OCI-LY1 (cell line): ENCODE measurements at regions not wholly inside any gene's neighbourhood (a gene's known extent, or its start where the extent isn't known, plus 50 kb on each side); places are given as distances from the start of the nearest gene placed in this dataset.

ENCODE experiments used
- H2AFZ ChIP-seq: fragments of 200-600 bp; sonication (generic), shearing (Covaris generic); 2 replicates; pipeline ENCODE4 v1.6.0; 2014; ENCODE audit warnings: antibody characterized with exemption, mild to moderate bottlenecking, low read length
- H3F3A ChIP-seq: fragments of 200-600 bp; sonication (generic), shearing (Covaris generic); 2 replicates; pipeline ENCODE4 v1.6.0; 2014; ENCODE audit warnings: mild to moderate bottlenecking, antibody characterized with exemption, low read length, moderate library complexity; ENCODE audit not compliant: insufficient read depth
- H3K27ac ChIP-seq: fragments of 200-600 bp; sonication (generic); 2 replicates; pipeline ENCODE4 v1.5.1; 2014; ENCODE audit warnings: low read length, mixed run types, mild to moderate bottlenecking, low read depth; ENCODE audit not compliant: poor library complexity, severe bottlenecking
- H3K27me3 ChIP-seq: fragments of 200-600 bp; sonication (generic); 2 replicates; pipeline ENCODE4 v1.6.0; 2014; ENCODE audit warnings: antibody characterized with exemption, mild to moderate bottlenecking, low read length, moderate library complexity; ENCODE audit not compliant: insufficient read depth
- H3K36me3 ChIP-seq: fragments of 200-600 bp; sonication (generic); 2 replicates; pipeline ENCODE4 v1.6.1; 2014; ENCODE audit warnings: mild to moderate bottlenecking, antibody characterized with exemption, low read length, moderate library complexity, mixed read lengths; ENCODE audit not compliant: insufficient read depth
- H3K4me1 ChIP-seq: fragments of 200-600 bp; sonication (generic); 2 replicates; pipeline ENCODE4 v1.5.1; 2014; ENCODE audit warnings: mild to moderate bottlenecking, low read length, moderate library complexity; ENCODE audit not compliant: insufficient read depth, severe bottlenecking
- H3K4me2 ChIP-seq: fragments of 200-600 bp; sonication (generic), shearing (Covaris generic); 2 replicates; pipeline ENCODE4 v1.6.1; 2014; ENCODE audit warnings: low read length
- H3K4me3 ChIP-seq: fragments of 200-600 bp; sonication (generic); 2 replicates; pipeline ENCODE4 v1.5.1; 2014; ENCODE audit warnings: low read length, low read depth, mild to moderate bottlenecking, mixed read lengths; ENCODE audit not compliant: poor library complexity, severe bottlenecking
- H3K79me2 ChIP-seq: fragments of 200-600 bp; shearing (Covaris generic); 2 replicates; pipeline ENCODE4 v1.6.1; 2016; ENCODE audit warnings: mixed run types, low read length, mixed read lengths; ENCODE audit not compliant: insufficient read depth
- H3K9ac ChIP-seq: fragments of 200-600 bp; sonication (generic), shearing (Covaris generic); 2 replicates; pipeline ENCODE4 v1.6.1; 2014; ENCODE audit warnings: mild to moderate bottlenecking, low read length, mixed read lengths
- H3K9me2 ChIP-seq: fragments of 200-600 bp; sonication (generic), shearing (Covaris generic); 2 replicates; pipeline ENCODE4 v1.6.1; 2014; ENCODE audit warnings: low read depth, mild to moderate bottlenecking, low read length, mixed read lengths
- H3K9me3 ChIP-seq: fragments of 200-600 bp; shearing (Covaris generic); 2 replicates; pipeline ENCODE4 v1.6.1; 2014; ENCODE audit warnings: low read length, mixed read lengths
- H4K20me1 ChIP-seq: fragments of 200-600 bp; sonication (generic), shearing (Covaris generic); 2 replicates; pipeline ENCODE4 v1.6.0; 2016; ENCODE audit warnings: mild to moderate bottlenecking, low read length; ENCODE audit not compliant: insufficient read depth
- EZH2 ChIP-seq: fragments of 200-600 bp; sonication (generic), shearing (Covaris generic); IDR thresholded peaks from 2 replicates; pipeline ENCODE4 v1.8.0; 2017; ENCODE audit warnings: borderline replicate concordance, mixed run types, mild to moderate bottlenecking, antibody characterized with exemption, low read length, moderate library complexity, mixed read lengths
- TF ChIP-seq, protein P1 (sequence below): fragments of 200-600 bp; sonication (generic), shearing (Covaris generic); IDR thresholded peaks from 2 replicates; pipeline ENCODE4 v1.5.1; 2017; ENCODE audit warnings: mild to moderate bottlenecking, antibody characterized with exemption, low read length, moderate library complexity, mixed read lengths

DNA sequence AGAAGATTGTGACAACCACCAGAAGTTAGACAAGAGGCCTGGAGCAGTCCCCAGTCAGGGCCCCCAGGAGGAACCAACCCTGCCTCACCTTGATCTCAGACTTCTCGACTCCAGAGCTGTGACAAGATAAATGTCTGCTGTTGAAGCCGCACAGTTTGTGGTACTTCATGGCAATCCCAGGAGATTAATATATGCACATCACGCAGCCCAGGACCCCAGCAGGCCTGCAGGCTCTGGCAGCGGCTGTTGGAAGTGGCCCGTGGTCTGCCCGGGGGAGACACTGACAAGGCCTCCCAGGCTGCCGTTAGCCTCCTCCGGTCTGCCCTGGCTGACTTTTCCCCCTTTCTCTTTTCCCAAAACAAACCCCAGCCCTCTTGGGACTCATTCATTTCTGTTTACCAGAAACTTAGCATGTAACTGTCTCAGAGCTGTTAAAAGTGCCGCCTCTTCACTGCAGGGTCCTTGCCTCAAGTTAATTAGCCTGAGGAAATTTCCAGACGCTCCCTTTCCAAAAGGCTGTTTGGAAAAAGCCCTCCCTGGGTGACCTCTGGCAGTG is 183.5 kb upstream of the LYSMD4 start:
- TF ChIP-seq EZH2 = no peak
- TF ChIP-seq, protein P1, sequence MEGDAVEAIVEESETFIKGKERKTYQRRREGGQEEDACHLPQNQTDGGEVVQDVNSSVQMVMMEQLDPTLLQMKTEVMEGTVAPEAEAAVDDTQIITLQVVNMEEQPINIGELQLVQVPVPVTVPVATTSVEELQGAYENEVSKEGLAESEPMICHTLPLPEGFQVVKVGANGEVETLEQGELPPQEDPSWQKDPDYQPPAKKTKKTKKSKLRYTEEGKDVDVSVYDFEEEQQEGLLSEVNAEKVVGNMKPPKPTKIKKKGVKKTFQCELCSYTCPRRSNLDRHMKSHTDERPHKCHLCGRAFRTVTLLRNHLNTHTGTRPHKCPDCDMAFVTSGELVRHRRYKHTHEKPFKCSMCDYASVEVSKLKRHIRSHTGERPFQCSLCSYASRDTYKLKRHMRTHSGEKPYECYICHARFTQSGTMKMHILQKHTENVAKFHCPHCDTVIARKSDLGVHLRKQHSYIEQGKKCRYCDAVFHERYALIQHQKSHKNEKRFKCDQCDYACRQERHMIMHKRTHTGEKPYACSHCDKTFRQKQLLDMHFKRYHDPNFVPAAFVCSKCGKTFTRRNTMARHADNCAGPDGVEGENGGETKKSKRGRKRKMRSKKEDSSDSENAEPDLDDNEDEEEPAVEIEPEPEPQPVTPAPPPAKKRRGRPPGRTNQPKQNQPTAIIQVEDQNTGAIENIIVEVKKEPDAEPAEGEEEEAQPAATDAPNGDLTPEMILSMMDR = no peak
- no peaks in the 10 kb centered on the region for H3K36me3 ChIP-seq
- H3K79me2 ChIP-seq = no peaks in the 10 kb centered on the region
- no peaks in the 10 kb centered on the region for H3K9me2 ChIP-seq
- H3K27me3 ChIP-seq = no peaks in the 10 kb centered on the region
- H3F3A ChIP-seq = no peaks in the 10 kb centered on the region
- H4K20me1 ChIP-seq = no peaks in the 10 kb centered on the region
- no peaks in the 10 kb centered on the region for H3K9me3 ChIP-seq
- H3K27ac ChIP-seq = no peak overlapping the region
- no peak overlapping the region for H3K4me3 ChIP-seq
- H3K4me2 ChIP-seq = no peak overlapping the region
- H3K9ac ChIP-seq = no peak overlapping the region
- no peak overlapping the region for H2AFZ ChIP-seq
- no peaks in the 10 kb centered on the region for H3K4me1 ChIP-seq

DNA sequence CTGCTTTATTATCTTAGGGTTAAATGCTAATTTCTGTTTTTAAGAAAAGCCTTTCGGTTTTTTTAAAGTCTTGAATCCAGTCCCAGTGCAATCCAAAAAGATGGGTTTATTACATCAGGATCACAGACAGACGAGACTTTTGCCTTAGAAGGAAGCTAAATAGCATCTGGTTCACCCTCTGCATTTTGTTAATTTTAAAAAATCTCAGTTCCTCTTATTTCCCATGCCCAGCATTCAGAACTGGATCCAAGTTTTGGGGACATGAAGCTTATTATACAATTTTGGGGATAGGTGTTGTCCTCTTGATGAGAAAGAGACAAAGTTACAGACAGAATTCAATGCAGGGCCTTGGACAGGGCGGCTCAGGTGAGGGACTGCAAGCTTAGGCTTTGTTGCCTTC is 181.5 kb upstream of the LYSMD4 start:
- Histone ChIP-seq H3F3A (no peaks in the 10 kb centered on the region), H3K9me3 (no peaks in the 10 kb centered on the region), H3K9ac (no peak overlapping the region), H3K4me3 (no peak overlapping the region), H3K36me3 (no peaks in the 10 kb centered on the region), H3K27me3 (no peaks in the 10 kb centered on the region), H3K4me2 (no peak overlapping the region), H3K4me1 (no peaks in the 10 kb centered on the region), H3K27ac (no peak overlapping the region), H3K9me2 (no peaks in the 10 kb centered on the region), H4K20me1 (no peaks in the 10 kb centered on the region), H2AFZ (no peak overlapping the region), H3K79me2 (no peaks in the 10 kb centered on the region)
- TF ChIP-seq, protein P1 = no peak
- TF ChIP-seq EZH2 = no peak

DNA sequence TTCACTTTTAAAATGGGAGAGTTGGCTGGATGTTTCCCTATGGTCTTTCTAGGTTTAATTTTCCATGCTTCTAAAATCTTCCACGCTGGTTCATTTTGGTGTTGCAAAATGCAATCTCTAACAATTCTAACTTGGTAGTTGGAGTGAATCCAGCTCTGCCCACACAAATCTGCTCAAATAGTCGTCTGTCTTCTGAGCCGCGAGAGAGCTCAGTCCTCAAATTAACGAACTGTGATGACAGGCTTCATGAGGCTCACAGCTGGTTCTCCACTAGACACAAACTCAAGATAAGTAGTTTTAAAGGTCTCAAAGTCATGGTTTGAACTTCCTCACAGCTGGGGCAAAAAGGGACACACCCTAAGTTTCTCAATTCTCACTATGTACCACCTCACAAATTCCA is 178.6 kb upstream of the LYSMD4 start:
- Histone ChIP-seq H2AFZ (no peak overlapping the region), H3K4me2 (no peak overlapping the region), H3K27ac (no peak overlapping the region), H3K79me2 (no peaks in the 10 kb centered on the region), H3K4me3 (no peak overlapping the region), H3F3A (no peaks in the 10 kb centered on the region), H3K27me3 (no peaks in the 10 kb centered on the region), H3K9ac (no peak overlapping the region), H3K36me3 (no peaks in the 10 kb centered on the region), H3K9me2 (no peaks in the 10 kb centered on the region), H4K20me1 (no peaks in the 10 kb centered on the region), H3K4me1 (no peaks in the 10 kb centered on the region), H3K9me3 (no peaks in the 10 kb centered on the region)
- no peak for TF ChIP-seq EZH2
- TF ChIP-seq, protein P1 = no peak
